GM18519 (cell line): ENCODE measurements at regions not wholly inside any gene's neighbourhood (a gene's known extent, or its start where the extent isn't known, plus 50 kb on each side); places are given as distances from the start of the nearest gene placed in this dataset.

Experiments
- ATAC-seq: cut with Tn5 transposase; IDR thresholded peaks from one replicate; pipeline ENCODE4 v1.9.1; 2021; ENCODE audit warnings: mild to moderate bottlenecking, moderate library complexity; ENCODE audit not compliant: unreplicated experiment, low FRiP score

DNA sequence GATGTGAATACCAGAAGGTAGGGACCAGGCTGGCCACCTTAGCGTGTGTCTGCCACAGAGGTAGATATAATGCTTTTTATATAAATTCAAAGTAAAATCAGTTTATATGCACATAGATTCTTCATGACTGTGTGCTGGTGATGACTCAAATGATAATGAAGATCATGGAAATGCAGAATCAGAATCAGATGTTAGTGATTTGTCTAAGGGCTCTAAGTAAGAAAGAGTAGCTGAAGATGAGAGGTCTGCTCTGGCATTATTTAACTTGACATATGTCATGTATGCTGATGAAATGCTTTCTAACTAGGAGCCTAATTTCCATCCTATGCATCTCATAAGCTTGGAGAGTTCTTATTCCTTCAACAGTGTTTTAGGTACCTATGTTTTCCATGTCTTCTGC, 50.3 kb upstream of the DPH6 start:
- no peak for ATAC-seq

DNA sequence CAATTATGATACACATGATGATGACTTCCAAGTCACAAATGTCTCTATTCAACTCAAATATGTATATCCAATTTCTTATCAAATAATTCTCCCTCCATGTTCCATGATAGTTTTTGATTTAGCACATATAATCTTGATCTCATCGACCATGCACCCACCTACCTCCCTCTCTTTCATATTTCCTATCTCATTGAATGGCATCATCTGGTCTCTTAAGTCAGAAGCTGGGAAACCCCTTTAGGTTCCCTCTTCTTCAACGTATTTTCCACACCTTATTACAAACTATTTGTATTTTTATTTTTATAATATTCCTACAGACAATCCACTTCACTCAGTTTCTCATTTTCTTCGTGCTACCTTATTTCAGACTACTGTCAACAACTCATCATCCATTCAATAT, 56.9 kb upstream of the DPH6 start:
- ATAC-seq = no peak

DNA sequence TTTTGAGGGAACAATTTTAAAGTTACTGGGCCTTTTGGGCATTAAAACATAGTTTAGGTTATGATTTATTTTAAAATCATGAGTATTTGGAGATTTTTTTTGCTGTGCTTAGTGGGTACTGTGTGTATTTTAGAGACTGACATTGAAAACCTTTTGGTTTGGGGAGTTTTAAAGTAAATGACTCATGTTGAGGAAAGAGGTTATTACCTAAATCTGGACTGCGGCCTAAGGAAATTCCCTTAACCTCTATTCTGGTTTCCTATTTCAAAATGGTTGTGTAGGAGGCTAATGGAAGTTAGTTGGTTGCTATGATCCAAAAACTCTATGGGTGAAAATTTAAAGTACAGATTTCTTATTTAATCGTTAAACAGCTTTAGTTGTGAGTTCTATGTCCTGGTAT, 57.3 kb upstream of the DPH6 start:
- ATAC-seq = peak; percentile 61

DNA sequence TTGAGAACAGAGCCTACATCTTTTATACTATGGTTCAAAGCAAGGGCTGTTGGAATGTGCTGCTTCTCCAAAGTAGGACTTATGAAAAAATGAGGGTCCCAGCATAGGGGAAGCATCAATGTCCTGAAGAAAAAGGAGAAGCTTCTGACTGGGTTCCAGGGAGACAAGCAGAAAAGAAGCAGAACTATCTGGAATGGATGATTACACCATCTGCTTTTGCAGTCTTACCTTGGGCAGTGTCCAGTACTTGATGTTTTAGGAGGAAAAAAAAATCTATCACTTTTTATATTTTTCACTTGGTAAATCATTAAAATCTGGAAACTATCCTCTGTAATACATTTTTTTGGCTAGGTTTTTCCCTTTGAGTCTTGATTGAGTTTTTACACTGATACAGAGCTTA, 57.9 kb upstream of the DPH6 start:
- ATAC-seq = no peak

DNA sequence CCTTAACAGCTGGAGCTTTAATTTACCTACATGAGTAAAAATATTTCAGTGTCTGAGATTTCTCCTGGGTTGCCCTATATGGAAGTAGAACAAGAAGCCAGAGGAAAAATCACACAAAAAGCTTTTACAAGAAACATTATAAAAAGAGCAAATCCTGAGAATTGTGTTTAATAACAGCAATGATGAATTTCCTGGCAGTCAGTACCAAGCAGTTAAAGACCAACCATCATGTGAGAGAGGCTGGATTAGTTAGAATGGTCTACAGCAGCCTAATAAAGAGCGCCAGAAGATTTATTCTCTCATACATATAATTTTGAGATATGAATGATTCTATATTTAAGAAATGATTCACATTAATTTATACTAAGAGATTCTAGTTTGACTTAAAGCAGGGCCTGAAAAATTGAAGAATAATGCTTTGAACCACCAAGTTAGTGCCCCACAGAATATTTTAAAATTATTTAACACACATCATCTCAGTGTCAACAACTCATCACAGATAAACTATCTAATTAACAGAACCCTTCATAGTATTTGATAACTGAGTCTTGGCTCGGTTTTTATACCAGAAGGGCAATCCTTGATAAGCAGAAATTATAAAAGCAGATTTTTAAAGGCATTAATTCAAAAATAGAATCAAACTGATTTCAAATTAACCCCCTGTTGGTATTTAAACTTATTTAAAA, 59.9 kb upstream of the DPH6 start:
- no peak for ATAC-seq

DNA sequence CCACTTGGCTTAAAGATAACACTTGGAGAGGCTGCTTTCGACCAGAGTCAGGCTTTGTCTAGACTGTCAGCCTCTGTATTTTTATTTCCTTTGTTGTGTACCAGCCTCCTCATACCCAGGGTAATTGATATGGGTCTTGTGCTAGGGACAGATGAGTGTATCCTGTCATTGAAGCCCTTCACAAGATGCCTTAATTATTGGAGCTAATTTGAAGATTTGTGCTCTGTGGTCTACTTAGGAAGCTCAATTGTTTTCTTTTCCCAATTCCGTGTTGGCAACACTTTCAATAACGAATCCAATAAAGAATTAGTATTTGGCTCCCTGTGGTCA, 60.5 kb upstream of the DPH6 start:
- no peak for ATAC-seq

DNA sequence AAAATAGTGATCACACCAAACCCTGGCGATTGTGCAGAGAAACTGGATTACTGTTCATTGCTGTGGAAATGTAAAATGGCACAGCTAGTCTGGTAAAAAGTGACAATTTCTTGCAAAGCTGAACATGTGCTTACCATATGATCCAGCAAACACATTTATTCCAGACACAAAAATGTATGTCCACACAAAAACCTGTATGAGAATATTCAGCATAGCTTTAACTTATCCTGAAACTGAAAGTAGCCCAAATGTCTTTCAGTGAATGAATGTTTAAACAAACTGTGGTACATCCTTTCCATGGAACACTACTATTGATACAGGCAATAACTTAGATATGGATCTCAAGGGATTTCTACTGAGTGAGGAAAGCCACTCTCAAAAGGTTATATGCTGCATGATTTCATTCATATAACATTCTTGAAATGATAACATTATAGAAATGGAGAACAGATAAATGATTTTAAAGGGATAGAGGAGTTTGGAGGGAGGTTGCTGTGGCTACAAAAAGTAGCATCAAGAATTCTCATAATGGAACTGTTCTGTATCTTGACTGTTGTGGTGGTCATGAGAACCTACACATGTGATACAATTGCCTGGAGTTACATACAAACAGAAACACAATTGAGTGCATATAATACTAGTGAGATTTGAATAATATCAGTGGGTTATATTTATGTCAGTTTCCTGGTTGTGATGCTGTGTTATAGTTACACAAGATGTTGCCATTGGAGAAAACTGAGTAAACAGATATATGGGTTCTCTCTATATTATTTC, 70.7 kb upstream of the DPH6 start:
- ATAC-seq = no peak

DNA sequence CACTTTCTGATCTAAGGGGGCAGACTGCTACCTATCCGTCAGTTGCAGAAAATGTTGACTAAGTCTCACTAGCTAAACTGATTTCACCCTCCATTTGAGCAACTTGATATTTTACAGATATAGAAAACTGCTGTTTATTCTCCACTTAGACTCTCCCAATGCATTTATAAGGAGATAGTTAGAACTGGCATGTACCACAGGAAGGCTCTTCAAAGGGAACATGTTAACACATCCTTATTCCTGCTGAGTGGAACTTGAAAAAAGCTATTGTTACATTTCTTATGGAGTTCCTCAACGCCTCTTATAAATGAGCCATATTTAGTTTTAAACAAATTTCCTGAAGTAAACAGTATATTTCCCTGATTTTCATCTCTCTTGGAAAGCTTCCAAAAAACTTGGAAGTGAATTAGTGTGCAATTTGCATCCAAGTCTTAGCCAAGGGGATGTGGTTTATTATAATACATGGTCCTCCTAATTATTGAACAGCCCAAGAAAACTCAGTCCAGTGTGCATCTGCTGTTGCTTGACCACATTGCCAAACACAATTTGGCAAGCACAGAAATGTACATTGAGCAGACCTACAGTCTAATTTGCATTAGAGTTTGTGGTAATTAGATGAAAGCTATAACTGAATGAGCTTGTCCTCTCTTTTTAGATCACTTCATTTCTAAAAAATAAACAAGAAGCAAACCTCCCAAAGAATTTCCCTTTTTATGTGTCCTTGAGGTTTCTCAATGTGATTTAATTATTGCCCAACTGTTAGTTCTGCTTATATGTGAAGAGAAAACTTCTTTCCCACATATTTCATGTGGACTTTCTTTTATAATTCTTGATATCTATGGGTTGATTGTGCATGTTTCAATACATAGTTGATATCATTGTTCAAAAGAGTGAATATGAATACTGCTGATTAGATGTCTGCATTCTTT, 72.6 kb upstream of the DPH6 start:
- no peak for ATAC-seq

DNA sequence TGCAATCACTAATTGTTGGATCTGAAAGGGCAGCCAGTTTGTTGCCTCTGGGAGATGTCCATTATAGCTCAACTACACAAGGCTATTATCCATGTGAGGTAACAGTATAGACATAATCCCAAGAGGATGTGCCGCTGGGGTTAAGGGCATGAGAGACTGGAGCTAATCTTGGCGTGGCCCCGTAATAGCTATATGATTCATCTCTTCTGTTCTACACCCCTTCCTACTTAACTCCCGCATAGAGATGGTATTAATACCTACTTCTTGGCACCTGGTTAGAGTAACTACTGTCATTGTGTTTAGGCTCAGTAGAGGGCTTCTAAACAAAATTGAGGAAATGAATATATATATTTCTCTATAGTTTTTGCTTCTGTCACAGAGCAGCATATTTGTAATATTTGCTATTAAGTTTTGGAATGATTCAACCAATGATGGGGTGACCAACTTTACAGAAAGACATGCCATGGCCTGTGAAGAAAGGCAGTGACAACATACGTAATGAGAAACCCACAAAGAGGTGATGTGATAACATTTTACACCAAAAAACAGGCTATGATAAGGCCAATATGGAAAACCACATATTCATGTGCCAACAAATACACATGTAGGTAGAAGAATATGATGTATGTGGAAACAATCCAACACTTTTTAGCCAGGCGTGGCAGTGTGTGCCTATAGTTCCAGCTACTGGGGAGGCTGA, 76.8 kb upstream of the DPH6 start:
- ATAC-seq = no peak

DNA sequence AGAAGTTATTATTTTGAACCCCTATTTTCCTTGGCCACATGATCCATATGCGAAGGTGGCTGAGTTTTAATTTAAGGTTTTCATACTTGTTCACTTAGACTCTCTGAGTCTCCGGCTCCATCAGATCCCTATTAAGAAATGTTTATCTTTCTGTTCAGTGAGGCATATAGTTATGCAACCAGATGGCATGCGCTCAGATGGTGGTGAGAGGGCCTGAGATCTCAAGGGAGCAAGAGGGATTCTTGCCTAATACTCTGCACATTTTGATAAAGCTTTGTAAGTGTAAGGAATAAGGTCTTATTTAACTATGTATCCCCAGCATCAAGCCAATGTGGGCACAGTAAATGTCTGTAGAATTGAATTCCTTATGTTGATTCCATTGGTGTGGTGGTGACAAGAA, 78.9 kb upstream of the DPH6 start:
- ATAC-seq = no peak

DNA sequence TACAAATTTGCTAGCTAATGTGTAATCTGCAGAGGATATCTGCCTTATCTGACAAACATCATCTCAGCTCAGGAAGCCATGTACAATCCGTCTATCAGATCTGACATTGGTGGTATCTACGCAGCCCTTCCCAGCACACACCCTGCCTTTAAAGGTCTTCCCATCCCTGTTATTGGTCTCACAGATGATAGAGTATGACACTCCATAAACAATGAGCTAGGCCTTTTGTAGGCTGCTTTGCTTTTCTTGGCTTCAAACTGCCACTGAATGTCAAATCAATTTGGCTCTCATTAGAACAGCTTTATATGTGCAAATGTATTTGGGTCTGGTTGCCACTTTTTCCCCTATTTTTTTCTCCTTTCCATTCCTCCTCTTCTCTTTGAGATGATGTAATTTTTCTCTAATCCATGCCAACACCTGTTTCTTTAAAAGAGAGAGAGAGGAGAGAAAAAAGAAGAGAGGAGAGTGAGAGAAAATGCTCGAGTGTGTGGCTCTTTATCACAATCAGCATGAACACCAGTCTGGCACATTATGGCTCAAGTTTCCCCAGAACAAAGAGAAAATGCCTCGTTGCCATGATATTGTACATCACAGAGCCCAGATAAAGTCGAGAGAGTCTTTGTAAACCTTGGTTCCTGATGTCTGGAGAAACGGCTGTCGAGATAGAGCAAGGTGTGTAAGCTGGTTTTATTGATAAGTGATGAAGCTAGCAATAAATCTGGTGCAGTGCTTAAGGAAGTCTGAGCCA, 80.8 kb upstream of the DPH6 start:
- ATAC-seq = no peak

DNA sequence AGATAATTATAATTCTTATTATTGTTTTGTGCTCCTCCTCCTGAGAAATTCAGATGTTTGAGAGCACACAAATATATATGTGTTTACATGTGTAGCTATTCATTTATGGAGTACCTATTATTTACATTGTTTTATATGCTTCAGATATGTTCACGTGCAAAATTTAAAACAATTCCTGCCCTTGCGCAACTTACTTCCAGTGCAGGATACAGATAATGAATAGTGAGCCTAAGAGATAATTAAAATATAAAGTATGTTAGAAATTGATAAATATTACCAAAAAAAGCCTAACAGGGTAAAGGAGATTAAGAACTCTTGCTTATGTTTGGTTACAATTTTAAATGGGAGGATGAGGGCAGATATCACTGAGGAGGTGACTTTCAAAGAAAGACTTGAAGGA, 81.7 kb upstream of the DPH6 start:
- ATAC-seq = no peak

DNA sequence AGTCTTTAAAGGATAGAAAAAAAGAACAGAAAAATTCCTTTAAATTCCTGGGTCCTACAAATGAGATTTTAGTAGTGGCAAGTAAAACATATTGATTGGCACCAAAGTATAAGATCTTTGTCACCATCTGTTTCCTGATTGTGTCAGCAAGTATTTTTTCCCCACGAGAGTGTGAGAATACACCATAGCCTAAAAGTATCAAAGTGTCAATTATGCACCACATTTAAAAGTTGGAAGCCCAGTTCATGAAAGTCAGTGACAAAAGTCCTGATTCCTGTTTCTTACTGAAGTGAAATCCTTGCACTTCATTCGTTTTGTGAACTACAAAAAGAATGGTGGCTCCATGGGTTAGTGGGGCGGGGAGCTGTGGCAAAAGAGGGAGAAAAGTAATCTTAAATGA, 83.8 kb upstream of the DPH6 start:
- no peak for ATAC-seq

DNA sequence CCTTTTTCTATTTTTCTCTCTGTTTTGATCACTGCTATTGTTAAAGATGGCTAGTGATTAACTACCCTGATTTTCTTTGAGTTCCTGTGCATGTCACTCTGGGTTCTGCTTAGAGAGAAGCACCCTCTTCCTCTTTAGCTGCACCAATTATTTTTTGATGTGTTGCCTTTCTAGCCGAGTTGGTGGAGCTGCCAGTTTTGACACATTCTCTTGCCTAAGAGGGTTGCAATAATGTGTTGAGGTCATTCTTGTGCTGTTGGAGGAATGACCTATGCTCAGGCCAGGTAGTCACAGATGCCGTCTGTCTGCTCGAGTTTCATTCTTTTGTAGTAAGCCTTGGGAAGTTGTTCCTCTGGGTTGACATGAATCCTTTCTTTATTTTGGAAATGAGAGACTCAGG, 84.6 kb upstream of the DPH6 start:
- ATAC-seq = no peak

DNA sequence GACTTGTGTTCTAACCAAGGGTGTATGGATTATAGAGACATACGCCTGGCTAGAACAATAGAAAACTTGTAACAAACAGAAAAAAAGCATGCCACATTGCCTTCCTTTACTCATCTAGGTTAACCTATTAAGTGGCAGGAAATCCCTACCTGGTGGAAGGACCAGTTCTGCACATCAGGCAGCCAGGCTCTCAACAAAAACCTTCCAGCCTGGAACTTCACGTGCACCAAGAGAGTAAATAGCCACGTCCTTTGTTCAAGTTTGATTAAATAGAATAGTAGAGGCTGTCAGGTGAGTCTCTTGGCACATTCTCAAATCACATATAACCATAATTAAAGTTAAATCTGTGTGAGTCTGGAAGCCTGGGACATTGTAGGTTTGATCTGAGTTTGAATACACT, 85.0 kb upstream of the DPH6 start:
- ATAC-seq = no peak

DNA sequence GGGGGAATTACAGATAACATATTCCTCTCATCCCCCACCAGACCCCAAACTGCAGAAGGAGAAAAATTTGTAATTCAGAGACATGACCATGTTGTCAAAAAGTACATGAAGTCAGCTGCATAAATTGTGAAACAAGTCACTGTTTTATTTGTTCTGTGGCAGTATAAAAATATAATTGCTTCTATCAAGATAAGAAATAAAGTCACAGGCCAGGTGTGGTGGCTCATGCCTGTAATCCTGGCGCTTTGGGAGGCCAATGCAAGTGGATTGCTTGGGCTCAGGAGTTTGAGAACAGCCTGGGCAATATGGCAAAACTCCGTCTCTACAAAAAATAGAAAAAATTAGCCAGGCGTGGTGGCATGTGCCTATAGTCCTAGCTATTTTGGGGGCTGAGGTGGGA, 87.7 kb upstream of the DPH6 start:
- no peak for ATAC-seq

DNA sequence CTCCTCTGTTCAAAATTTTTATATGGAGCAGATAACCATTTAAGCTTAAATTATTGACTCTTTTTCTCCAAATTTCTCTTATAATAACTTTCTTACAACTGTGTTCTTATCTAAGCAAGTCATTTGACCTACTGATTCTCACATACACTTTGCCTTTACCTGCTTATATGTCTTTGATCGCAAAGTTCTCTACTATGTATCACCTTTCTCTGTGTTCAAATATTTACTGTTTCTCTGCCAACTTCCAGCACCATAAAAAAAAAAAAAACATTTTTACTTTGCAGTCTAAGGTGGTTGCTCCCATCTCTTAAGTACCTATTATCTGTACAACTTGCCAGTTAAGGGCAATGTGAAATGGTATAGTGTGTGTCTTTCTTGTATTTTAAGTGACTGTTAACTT, 100.8 kb upstream of the DPH6 start:
- no peak for ATAC-seq

DNA sequence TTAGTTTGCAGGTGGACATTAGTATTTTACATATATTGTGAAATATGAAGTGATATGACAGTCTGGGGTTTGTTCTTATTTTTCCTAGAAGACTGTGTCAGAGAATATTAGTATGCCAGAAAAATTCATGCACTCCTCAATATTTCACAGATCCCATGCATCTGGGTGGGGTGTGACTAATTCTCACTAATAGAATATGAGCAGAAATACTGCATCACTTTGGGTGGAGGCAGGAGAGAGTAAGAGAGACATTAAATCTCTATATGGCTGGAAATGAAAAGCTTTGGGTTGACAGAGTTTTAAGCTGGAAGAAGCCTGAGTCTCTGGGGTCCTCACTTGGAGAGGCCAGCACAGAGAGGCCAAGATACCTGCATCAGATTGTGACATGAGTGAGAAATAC, 101.3 kb upstream of the DPH6 start:
- no peak for ATAC-seq

DNA sequence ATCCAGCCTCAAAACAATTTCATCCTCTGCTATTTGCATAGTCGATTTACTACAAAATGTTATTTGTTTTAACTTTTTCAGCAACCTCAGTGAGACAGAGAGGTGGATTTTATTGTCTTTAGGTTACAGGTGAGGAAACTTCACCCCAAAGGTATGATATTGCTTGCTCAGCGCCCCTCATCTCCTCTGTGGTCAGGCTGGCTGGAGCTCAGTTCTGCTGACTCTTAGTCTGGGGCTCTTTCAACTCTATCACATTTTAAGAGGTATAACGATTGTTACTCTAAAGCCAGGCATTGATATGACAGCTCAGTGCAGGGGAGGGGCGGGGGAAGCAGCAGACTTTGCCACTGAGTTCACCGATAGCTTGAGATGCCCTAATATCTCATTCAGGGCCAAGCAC, 103.0 kb upstream of the DPH6 start:
- no peak for ATAC-seq

DNA sequence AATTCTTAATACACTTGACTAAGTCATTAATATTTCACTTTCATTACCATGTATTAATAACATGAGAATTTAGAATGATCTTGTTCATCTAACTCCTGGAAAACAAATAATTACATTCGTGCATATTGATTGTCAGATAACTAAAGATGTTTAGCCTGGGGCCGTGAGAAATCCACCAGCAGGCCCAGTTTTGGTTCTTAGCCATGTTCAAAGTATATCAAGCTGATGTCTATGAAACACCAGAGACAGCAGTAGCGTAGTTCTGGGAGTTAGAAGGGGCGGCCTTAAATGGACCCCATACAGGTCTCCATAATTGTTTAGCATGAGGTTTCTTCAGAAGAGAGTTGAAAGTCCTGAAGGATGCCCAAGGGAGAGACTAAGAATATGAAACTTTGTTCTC, 103.6 kb upstream of the DPH6 start:
- no peak for ATAC-seq
